Frontal cortex (tissue), 3 donors: ENCODE measurements at regions not wholly inside any gene's neighbourhood (a gene's known extent, or its start where the extent isn't known, plus 50 kb on each side); places are given as distances from the start of the nearest gene placed in this dataset.

ENCODE experiments used
- DNase-seq, 2 donors: peaks; one replicate each; pipeline ENCODE4 v3.0.0; 2012; ENCODE audit warnings: low spot score in 2 of 2
- FAIRE-seq: peaks from 2 replicates; lab custom pipeline; 2012; peaks lifted over from hg19 to GRCh38; lab: Jason Lieb, UNC
- donor health status: control.
- donor health status: control.
- donor health status: control.

DNA sequence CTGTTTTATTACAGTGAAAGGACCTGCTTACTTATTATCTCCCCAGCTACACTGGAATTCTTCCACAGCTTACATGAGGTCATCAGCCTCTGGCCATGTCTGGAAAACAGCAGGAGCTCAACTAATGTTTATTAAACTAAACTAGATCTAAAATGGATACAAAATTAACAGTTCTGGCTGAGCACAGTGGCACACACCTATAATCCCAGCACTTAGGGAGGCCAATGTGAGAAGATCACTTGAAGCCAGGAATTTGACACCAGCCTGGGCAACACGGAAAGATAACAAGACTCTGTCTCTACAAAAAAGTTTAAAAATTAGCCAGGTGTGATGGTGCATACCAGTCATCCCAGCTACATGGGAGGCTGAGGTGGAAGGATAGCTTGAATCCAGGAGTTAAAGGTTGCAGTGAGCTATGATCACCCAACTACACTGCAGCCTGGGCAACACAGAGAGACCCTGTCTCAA is 220.8 kb upstream of the MARCKS start:
- no peak for FAIRE-seq
- DNase-seq: no peak

DNA sequence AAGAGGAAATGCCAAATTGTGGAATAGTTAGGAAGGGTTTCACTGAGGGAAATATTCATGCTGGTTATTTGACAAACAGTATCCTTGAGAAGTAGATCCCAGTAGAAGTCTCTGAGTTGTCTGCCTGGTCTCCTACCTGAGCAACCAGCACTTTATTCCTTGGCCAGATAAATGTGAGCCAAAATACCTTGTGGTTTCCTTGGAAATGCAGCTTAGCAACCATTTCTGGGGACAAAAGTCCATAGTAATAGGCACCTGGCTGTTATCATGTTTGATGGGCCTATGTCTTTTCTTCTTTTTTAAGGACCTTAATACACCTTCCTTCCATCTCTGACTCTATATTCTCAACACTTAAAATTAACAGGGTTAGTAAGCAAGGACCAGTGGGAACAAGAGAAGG is 217.1 kb upstream of the MARCKS start:
- DNase-seq: no peak
- no peak for FAIRE-seq

DNA sequence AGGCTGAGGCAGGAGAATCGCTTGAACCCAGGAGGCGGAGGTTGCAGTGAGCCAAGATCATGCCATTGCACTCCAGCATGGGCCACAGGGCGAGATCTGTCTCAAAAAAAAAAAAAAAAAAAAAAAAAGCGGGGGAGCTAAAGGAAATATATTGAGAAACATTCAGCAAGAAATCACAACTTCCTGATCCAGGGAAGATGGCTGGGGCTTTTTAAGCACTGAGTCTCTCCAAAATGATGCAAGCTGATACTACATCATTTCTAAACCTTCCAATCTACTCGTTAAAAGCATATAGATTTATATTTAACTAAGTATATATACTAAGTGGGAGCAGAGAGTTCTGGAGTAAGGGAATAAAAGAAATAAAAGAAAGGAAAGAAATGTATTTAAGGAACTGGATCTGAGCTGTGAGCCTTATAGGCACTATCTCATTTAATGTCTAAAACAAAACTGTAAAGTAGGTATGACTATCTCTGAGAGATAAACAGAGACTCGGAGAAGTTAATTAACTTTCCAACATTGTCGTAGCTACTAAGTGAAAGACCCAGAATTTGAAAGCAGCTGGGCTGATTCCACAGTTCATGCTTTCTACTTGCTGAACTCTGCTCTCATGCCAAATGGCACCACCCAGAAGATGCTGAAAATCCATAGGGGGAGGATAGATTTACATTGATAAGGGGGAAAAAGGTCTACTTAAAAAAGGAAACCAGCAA is 215.0 kb upstream of the MARCKS start:
- FAIRE-seq (no peak), DNase-seq (no peak)

DNA sequence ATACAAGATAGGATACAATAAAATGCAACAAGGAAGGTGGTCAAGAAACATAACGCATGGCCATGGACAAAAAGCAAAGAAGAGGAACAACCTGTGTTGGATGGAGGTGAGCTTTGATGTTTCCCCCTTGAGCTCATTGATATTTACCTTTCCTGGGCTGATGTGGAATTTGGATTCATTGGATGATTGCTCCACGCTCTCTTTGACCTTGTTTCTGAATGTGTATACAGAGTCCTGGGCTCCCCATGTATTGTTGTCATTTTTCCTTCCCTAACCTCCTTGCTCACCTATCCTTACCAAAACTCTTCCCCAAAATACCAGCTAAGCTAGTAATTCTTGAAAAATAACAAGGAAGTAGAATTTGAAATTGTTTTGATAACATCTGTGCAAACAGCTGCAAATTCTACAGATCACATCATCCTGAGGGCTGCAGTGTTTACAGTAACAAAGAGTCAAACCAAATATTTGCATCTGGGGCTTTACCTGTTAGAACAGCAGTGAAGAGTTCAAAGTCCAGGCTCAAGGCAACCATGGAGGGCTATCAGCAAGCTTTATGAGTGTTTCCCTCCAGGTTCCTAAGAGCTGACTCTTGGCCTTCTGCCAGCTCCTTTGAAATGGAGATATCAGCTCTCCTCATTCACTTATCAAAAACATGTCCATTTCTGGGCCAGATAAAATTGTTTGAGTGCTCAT is 214.3 kb upstream of the MARCKS start:
- DNase-seq (no peak), FAIRE-seq (no peak)

DNA sequence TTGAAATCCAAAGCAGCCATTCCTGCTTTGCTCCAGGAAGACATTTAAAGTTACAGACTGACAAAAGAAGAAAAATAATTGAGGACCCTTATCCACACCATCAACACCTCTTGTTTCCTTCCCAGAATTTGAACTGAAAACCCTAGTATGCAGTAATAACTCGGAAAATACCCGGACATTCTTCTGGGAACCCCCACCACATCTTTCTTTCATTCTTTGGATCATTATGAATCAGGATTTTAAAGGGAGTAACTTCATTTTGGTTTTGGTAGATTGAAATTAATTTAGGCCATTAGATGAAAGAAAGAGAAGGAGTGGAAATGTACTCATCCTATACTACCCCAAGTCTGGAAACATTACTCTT is 213.8 kb upstream of the MARCKS start:
- no peak for FAIRE-seq
- DNase-seq: no peak

DNA sequence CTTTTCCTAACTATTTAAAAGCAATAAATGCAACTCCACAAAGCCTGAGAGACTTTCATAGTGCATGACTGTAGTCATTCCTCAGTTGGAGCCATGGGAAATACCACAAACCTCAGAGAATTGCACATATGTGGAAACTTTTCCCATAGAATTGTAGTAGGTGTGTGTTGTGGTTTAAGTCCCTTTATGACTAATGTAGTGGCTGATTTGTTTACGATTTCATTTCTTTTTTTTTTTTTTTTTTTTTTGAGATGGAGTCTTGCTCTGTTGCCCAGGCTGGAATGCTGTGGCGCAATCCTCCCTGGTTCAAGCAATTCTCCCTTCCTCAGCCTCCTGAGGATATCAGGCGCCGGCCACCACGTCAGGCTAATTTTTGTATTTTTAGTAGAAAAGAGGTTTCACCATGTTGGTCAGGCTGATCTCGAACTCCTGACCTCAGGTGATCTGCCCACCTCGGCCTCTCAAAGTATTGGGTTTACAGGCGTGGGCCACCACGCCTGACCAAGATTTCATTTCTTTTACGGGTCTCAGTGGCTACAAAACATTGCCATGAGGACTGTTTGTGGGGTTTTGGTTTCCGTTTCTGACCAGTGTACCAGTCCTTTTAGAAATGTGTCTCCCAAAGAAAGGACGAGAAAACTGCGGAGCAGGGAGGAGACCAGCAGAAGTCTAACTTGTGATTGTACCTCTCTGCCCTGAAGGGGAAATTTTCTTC is 212.1 kb upstream of the MARCKS start:
- FAIRE-seq: no peak

DNA sequence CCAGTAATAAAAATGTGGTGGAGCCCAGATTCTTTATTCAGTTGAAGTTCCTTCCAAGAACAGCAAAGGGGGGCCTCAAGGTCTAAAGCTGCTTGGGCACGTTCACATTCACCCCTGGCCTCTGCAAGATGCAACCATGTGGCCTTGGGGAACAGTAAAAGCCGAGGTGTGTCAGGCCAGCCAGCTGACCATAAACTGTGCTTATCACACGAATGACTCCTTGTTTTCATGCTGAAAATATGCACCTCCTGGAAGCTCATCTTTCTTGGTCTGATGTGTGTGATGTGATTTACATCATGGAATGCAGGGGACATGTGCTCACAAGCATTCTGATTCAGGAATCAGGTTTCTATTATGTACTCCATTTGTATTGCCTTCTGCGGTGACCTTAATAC is 211.6 kb upstream of the MARCKS start:
- FAIRE-seq (no peak), DNase-seq (no peak)

More for the DNA sequence above, 212.1 kb upstream of the MARCKS start:
- DNase-seq: no peak

DNA sequence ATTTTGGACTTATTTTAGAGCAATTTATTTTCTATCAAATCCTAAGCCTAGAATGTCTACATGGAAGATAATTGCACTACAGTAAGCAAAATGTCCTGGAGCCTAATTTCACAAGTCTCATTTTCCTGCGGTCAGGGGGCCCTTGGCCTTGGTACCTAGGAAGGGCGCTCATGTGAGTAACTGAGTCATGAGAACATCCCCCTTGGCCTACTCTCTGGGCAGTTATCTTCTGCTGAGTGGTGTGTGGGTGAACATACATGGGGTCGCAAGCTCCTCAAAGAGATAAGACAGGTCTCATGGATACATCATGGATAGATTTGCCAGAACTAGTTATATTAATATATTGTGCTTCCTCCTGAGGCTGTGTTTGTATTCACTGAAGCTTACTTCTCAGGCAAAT is 211.2 kb upstream of the MARCKS start:
- FAIRE-seq (no peak), DNase-seq (no peak)

DNA sequence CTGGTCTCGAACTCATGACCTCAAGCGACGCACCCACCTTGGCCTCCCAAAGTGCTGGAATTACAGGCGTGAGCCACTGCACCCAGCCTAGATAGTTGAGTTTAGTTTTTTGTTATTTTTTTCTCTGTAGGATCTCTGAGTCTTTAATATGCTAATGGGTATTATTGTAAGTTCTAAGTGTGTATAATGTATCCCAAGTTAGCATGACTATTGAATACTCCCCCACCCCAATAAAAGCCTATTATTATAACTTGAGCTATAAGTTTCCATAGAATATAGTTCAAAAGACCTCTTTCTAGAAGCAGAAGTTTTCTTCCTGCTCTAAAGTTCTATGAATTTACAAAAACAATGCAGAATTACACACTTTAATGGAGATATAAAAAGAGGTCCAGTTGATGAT is 210.4 kb upstream of the MARCKS start:
- FAIRE-seq (no peak), DNase-seq (no peak)

DNA sequence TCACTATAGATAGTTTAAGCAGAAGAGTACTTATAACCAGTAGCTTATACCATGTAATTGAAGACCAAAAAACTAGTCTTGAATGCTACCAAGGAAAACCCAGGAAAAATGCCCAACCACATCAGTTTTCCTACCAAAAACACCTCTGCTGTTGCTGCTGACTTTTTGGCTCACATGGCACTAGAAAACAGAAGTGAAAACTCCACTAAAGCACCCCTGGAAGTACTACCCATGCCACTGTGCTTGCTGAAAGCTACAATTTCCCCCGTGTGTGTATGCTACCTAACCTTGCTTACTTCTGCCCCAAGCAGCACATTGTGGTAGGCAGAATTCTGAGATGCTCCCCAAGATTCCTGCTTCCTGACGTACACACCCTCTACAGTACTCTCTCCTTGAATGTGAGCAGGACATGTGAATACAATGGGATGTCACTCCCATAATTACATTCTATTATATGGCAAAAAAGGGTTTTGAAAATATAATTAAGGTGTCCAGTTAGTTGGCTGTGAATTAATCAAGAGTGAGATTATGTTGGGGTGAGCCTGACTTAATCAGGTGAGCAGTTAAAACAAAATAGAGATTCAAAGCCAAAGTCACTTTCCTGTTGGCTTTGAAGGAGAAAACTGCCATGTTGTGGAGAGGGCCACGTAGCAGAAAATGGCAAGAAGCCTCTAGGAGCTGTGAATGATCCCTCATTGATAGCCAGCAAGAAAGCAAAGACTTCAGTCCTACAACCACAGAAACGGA is 209.8 kb upstream of the MARCKS start:
- no peak for DNase-seq
- no peak for FAIRE-seq

DNA sequence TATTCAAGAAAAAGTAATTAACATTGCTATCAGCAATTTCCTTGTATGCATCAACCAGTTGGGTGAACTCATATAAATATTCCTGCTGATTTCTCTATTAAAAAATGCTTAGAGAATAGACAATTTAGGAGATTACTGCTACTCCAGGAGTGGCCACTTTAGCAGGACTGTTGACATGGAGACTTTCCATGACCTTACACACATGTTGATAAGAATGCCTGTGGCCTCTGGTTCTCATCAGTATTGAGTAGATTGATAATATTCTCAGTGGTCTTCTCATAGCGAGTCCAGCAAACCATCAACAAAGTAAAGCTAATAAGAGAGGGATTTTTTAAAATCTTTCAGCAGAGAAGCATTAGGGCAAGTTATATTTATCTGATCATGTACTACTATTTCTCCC is 208.4 kb upstream of the MARCKS start:
- FAIRE-seq: no peak
- DNase-seq: no peak

DNA sequence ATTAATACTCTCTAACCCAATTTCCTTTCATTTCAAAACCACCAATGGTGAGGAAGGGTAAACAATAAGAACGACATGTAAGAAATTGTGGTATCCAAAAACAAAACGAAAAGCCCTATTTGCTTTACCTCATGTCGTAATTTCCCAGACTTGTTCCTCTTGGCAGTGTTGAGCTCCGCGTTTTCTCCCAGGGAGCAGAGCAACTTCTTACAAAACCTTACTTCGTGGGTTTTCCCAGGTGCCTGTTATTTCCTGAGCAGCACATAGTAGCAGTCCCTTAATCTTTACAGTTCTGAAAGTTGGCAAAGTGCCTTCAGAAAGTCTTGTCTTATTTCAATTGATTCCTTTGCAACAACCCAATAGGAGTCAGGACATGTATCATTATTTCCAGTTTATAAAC is 207.9 kb upstream of the MARCKS start:
- no peak for FAIRE-seq

DNA sequence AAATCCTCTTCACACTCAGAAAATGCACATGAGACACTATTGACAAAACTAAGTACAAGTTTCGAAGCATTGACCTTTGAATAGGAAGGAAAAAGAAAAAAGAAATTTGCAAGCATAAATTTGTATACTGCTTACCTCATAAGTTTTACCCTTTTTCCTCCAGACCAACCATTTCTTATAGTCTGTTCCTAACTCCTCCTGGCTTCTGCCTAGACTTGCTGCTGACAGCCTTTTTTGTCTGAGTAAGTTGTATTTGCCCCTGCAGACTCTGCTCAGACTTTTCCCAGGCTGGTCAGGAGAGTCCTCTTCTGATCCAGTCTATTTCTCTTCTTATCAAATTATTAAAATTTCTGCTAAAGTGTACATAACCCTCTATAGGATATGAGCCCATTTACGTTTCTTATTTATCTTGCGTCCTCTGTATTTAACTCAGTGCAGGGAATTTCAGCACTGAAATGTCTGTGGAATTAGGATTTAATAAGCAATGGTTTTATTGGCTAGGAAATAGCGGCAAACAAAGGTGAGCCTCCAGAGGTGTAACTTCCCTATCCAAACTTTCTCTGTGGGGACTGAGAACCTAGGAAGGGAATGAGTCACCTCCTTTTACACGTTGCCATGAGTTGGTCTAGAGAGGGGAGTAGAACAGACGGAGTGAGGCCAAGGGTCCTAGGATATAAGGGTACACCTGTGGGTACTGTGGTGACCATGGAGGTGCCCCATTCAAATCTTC is 207.1 kb upstream of the MARCKS start:
- DNase-seq (no peak), FAIRE-seq (no peak)

More for the DNA sequence above, 207.9 kb upstream of the MARCKS start:
- DNase-seq: no peak

DNA sequence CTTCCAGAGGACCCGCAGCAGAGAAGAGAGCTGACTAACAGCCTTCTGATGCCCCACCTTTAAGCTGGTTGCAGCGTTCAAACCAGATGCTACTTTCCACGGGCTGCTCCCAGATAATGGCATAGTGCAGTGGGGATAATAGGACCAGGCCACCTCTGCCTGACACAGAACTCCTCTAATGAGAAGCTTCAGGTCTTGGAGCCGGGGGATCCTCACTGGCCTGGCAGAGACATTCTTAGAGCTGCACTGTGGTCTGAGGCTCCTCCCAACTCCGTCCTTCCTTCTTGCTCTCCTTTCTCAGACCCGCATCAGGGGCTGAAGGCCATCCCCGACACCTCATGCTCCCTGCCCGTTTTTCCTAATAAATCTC is 206.6 kb upstream of the MARCKS start:
- FAIRE-seq (no peak), DNase-seq (no peak)

DNA sequence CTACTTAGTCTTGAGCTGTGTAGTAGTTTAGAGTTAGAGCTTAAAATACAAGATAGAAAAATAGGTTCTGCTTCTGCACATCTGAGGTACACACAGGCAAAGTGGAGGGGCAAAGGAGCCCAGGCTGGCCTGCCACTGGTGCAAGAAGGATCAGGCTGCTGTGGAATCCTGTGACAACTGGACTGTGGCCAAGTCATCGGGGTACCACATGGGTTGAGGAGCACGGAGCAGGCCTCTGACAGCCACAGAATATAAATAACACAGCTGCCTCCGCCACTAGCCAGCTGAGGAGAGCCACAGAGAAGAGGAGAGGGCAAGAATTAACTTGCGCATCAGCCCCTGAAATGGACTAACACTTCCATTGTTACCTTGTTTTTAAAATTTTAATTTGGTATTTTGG is 206.0 kb upstream of the MARCKS start:
- DNase-seq (no peak), FAIRE-seq (no peak)

DNA sequence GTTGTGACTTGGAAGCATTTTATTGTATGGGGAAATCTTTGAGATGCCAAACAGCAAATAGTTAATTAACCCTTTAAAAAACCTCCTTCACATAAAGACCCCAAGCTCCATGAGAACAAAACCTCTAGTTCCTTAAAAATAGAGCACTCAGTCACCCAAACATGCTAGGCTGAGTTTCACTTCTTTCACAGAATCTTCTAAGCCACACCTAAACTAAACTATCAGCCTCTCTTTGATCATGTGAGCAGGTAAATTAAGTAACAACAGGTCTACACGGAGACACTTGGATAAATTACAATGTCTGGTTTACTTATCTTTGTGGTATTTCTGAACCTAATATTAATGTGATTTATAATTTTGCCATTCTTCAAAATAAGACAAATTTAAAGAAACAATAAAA is 205.2 kb upstream of the MARCKS start:
- FAIRE-seq (no peak), DNase-seq (no peak)

DNA sequence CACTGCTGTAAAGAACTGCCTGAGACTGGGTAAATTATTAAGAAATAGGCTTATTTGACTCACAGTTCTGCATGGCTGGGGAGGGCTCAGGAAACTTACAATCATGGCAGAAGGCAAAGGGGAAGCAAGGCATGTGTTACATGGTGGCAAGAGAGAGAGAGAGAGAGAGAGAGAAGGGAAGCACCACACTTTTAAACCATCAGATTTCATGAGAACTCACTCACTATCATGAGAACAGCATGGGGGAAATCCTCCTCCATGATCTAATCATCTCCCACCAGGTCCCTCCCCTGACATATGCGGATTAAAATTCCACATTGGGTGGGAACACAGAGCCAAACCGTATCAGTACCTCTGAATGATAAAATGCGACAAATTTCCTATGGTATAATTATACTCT is 203.9 kb upstream of the MARCKS start:
- DNase-seq: no peak
- no peak for FAIRE-seq

DNA sequence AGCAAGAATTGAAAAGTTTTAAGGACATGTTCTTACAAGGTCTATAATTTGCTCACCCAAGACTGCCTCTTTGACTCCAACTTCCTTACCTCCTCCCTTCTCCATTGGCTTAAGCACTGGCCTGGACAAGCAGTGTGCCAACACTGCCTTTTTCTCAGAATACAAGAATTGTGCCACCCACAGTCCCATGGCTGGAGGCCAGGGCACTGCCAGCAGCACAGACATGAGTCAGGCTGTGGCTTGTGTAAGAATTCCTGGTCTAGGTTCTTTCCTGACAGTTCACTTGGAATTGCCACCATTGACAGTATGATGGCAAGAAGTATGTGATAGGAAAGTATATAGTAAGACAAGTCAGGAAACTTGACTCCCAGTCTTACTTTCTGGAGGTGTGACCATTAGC is 202.7 kb upstream of the MARCKS start:
- DNase-seq (peak; percentile 1 to 22), FAIRE-seq (no peak)

DNA sequence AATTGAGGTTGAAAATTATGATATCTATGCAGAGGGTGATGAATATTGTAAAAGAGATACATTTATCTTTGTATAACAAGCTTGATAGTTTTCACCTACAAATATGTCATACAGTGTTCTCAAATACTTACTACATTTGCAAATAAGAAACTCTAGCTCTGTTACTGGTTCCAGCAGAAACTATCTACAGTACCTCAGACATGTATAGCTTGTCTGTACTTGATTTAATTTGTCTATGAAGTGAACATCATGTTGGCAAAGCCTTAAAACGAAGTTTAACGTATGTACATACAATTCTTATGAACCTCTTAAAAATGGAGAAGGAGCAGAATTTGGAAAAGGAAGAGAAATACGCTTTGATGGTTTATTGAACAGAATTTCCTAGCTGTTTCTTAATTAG is 201.4 kb upstream of the MARCKS start:
- FAIRE-seq (no peak), DNase-seq (no peak)
